ENCODE measurements at regions not wholly inside any gene's neighbourhood (a gene's known extent, or its start where the extent isn't known, plus 50 kb on each side); places are given as distances from the start of the nearest gene placed in this dataset.
A peak's percentile ranks its signal among the peaks of the same experiment; 100 is the strongest.

- H3K4me3 ChIP-seq (ENCODE audit: control extremely low read depth in 1 of 5, extremely low read depth in 1 of 5, insufficient read depth in 1 of 5, low read depth in 2 of 5, low read length in 4 of 5): no peak overlapping the region
- H3K27me3 ChIP-seq (replicated peaks in 1 of 4; ENCODE audit: control extremely low read depth in 1 of 4, control insufficient read depth in 3 of 4, insufficient read depth in 4 of 4, low read length in 3 of 4): no peaks in the 10 kb centered on the region
- no peak overlapping the region for H3K9ac ChIP-seq (ENCODE audit: low read length)
- no peaks in the 10 kb centered on the region for H3K36me3 ChIP-seq (replicated peaks in 1 of 2; ENCODE audit: control extremely low read depth in 1 of 2, control insufficient read depth in 1 of 2, extremely low read depth in 1 of 2, insufficient read depth in 2 of 2, low read length in 1 of 2)
- Mint-ChIP-seq H3K27ac (no peak overlapping the region), H3K9me3 (ENCODE audit: insufficient read depth) (no peaks in the 10 kb centered on the region), H3K4me1 (peaks cover 18% of the 10 kb centered on the region), H3K27me3 (no peaks in the 10 kb centered on the region), H3K4me3 (no peak overlapping the region)
- POLR2A ChIA-PET: no interaction called here
- no peaks in the 10 kb centered on the region for H4K20me1 ChIP-seq (ENCODE audit: control insufficient read depth, insufficient read depth, low read length, poor library complexity, severe bottlenecking)
- 94% methylated on average over 2 of the region's 2 CpGs for WGBS (ENCODE audit: insufficient coverage)
- H3K4me1 ChIP-seq (ENCODE audit: control insufficient read depth in 2 of 2, insufficient read depth in 2 of 2, low read length in 2 of 2): peaks cover 6 to 10% of the 10 kb centered on the region in 2 donors
- CTCF ChIA-PET: no interaction called here
- no peaks in the 10 kb centered on the region for H3K79me2 ChIP-seq (ENCODE audit: control insufficient read depth, insufficient read depth, low read length)
- TF ChIP-seq CTCF (IDR thresholded peaks at IDR 0.05) (no peak), EZH2 (IDR thresholded peaks at IDR 0.05; ENCODE audit: borderline replicate concordance, insufficient read depth, low read depth, low read length, poor library complexity, severe bottlenecking) (no peak)
- no peaks in the 10 kb centered on the region for H3K9me3 ChIP-seq (ENCODE audit: control extremely low read depth in 1 of 3, control insufficient read depth in 2 of 3, insufficient read depth in 1 of 3, low read length in 2 of 3)
- no peak for DNase-seq
- H2AFZ ChIP-seq (ENCODE audit: insufficient read depth, low read depth, low read length, poor library complexity, severe bottlenecking): no peak overlapping the region
- H3K27ac ChIP-seq (ENCODE audit: low read length in 2 of 2): no peak overlapping the region
- ATAC-seq (ENCODE audit: low read depth): no peak
- intact Hi-C loops (cut with micrococcal nuclease): no loop called here
- no peak overlapping the region for H3K4me2 ChIP-seq (replicated peaks; ENCODE audit: low read depth, low read length, poor library complexity, severe bottlenecking)
Observed at GRCh38 chr13:50243931-50244330, 228.7 kb downstream of the KCNRG start.

- no peaks in the 10 kb centered on the region for H3K79me2 ChIP-seq (ENCODE audit: control insufficient read depth, insufficient read depth, low read length)
- POLR2A ChIA-PET: interaction anchor here (0.7 kb wide), 1 partner anchor 90 kb away, joined by 6 read pairs; no protein-coding TSS in a partner anchor
- no peak overlapping the region for H3K4me3 Mint-ChIP-seq
Observed at GRCh38 chr13:50244355-50244712, 229.1 kb downstream of the KCNRG start.

More at GRCh38 chr13:50244355-50244712, 229.1 kb downstream of the KCNRG start:
- Histone ChIP-seq H3K27ac (ENCODE audit: low read length in 2 of 2) (no peak overlapping the region), H3K4me3 (ENCODE audit: control extremely low read depth in 1 of 5, extremely low read depth in 1 of 5, insufficient read depth in 1 of 5, low read depth in 2 of 5, low read length in 4 of 5) (no peak overlapping the region), H3K4me1 (ENCODE audit: control insufficient read depth in 2 of 2, insufficient read depth in 2 of 2, low read length in 2 of 2) (peaks cover 7 to 11% of the 10 kb centered on the region in 2 donors), H3K9ac (ENCODE audit: low read length) (no peak overlapping the region), H3K36me3 (replicated peaks in 1 of 2; ENCODE audit: control extremely low read depth in 1 of 2, control insufficient read depth in 1 of 2, extremely low read depth in 1 of 2, insufficient read depth in 2 of 2, low read length in 1 of 2) (no peaks in the 10 kb centered on the region), H4K20me1 (ENCODE audit: control insufficient read depth, insufficient read depth, low read length, poor library complexity, severe bottlenecking) (no peaks in the 10 kb centered on the region), H3K27me3 (replicated peaks in 1 of 4; ENCODE audit: control extremely low read depth in 1 of 4, control insufficient read depth in 3 of 4, insufficient read depth in 4 of 4, low read length in 3 of 4) (no peaks in the 10 kb centered on the region), H3K9me3 (ENCODE audit: control extremely low read depth in 1 of 3, control insufficient read depth in 2 of 3, insufficient read depth in 1 of 3, low read length in 2 of 3) (no peaks in the 10 kb centered on the region), H2AFZ (ENCODE audit: insufficient read depth, low read depth, low read length, poor library complexity, severe bottlenecking) (no peak overlapping the region), H3K4me2 (replicated peaks; ENCODE audit: low read depth, low read length, poor library complexity, severe bottlenecking) (no peak overlapping the region)
- intact Hi-C loops (cut with micrococcal nuclease): no loop called here
- CTCF ChIA-PET: no interaction called here
- TF ChIP-seq CTCF (IDR thresholded peaks at IDR 0.05): no peak
- no peak for TF ChIP-seq EZH2 (IDR thresholded peaks at IDR 0.05; ENCODE audit: borderline replicate concordance, insufficient read depth, low read depth, low read length, poor library complexity, severe bottlenecking)
- ATAC-seq (ENCODE audit: low read depth) (no peak), DNase-seq (no peak)
- Mint-ChIP-seq H3K27me3 (no peaks in the 10 kb centered on the region), H3K27ac (peak overlapping the region; percentile 55), H3K9me3 (ENCODE audit: insufficient read depth) (no peaks in the 10 kb centered on the region), H3K4me1 (peaks cover 20% of the 10 kb centered on the region)
- 80% methylated on average over 6 of the region's 6 CpGs for WGBS (ENCODE audit: insufficient coverage)
